OCI-LY7 (cell line): ENCODE measurements at regions not wholly inside any gene's neighbourhood (a gene's known extent, or its start where the extent isn't known, plus 50 kb on each side); places are given as distances from the start of the nearest gene placed in this dataset.

Experiments used
- BruUV-seq: library from RNA; stranded (reverse); fragments of 400-500 nt; replicated peaks from 2 replicates; lab custom pipeline; 2021; lab: Mats Ljungman, UMichigan
- CTCF ChIA-PET: fragments of 300-600 bp; sonication (Branson Sonifier 250); formaldehyde crosslinking; loops from one replicate; lab custom pipeline; 2022; ENCODE audit warnings: antibody characterized with exemption; ENCODE audit not compliant: unreplicated experiment; lab: Charles Lee
- POLR2A ChIA-PET: fragments of 300-600 bp; sonication (Branson Sonifier 250); formaldehyde crosslinking; loops from one replicate; lab custom pipeline; 2022; ENCODE audit warnings: antibody characterized with exemption; lab: Charles Lee
- DNase-seq: peaks from one replicate; pipeline ENCODE4 v3.0.0-alpha.2; 2015; ENCODE audit warnings: low spot score
- H2AFZ ChIP-seq: fragments of 200-600 bp; sonication (generic), shearing (Covaris generic); 2 replicates; pipeline ENCODE4 v1.6.1; 2014; ENCODE audit warnings: mild to moderate bottlenecking, antibody characterized with exemption, low read length, moderate library complexity
- H3K27ac ChIP-seq: fragments of 200-600 bp; sonication (generic); 2 replicates; pipeline ENCODE4 v1.5.1; 2014; ENCODE audit warnings: mixed run types, low read depth, mild to moderate bottlenecking, moderate library complexity, low read length, inconsistent platforms; ENCODE audit not compliant: poor library complexity, severe bottlenecking
- H3K36me3 ChIP-seq: fragments of 200-600 bp; sonication (generic); 2 replicates; pipeline ENCODE4 v1.6.1; 2014; ENCODE audit warnings: mild to moderate bottlenecking, antibody characterized with exemption, low read length, moderate library complexity, mixed read lengths; ENCODE audit not compliant: insufficient read depth
- H3K4me1 ChIP-seq: fragments of 200-600 bp; sonication (generic); 2 replicates; pipeline ENCODE4 v1.5.1; 2014; ENCODE audit warnings: mild to moderate bottlenecking, low read length; ENCODE audit not compliant: insufficient read depth, poor library complexity, severe bottlenecking
- H3K4me2 ChIP-seq: fragments of 200-600 bp; sonication (generic); 2 replicates; pipeline ENCODE4 v1.6.1; 2014; ENCODE audit warnings: mild to moderate bottlenecking, low read length
- H3K4me3 ChIP-seq: fragments of 200-600 bp; sonication (generic); 2 replicates; pipeline ENCODE4 v1.5.1; 2014; ENCODE audit warnings: mild to moderate bottlenecking, low read depth, low read length; ENCODE audit not compliant: poor library complexity, severe bottlenecking
- H3K79me2 ChIP-seq: fragments of 200-600 bp; sonication (generic); 2 replicates; pipeline ENCODE4 v1.6.1; 2016; ENCODE audit warnings: low read depth, mild to moderate bottlenecking, low read length, moderate library complexity, mixed read lengths; ENCODE audit not compliant: insufficient read depth
- H3K9me2 ChIP-seq: fragments of 200-600 bp; sonication (generic); 2 replicates; pipeline ENCODE4 v1.6.1; 2016; ENCODE audit warnings: mild to moderate bottlenecking, low read length, mixed read lengths; ENCODE audit not compliant: insufficient read depth
- H3K9me3 ChIP-seq: fragments of 200-600 bp; sonication (generic); 2 replicates; pipeline ENCODE4 v1.6.1; 2014; ENCODE audit warnings: mild to moderate bottlenecking, mixed run types, low read length, mixed read lengths
- H4K20me1 ChIP-seq: fragments of 200-600 bp; sonication (generic); 2 replicates; pipeline ENCODE4 v1.6.1; 2014; ENCODE audit warnings: mild to moderate bottlenecking, antibody characterized with exemption, low read length, moderate library complexity, mixed read lengths; ENCODE audit not compliant: insufficient read depth
- CTCF ChIP-seq: fragments of 200-600 bp; sonication (generic); conservative IDR thresholded peaks from 2 replicates; pipeline ENCODE4 v1.5.1; 2014; ENCODE audit warnings: mild to moderate bottlenecking, antibody characterized with exemption, low read length, moderate library complexity, mixed read lengths
- EZH2phosphoT487 ChIP-seq: fragments of 200-600 bp; sonication (generic); IDR thresholded peaks from 2 replicates; pipeline ENCODE4 v1.6.1; 2018; ENCODE audit warnings: low read depth, borderline replicate concordance, mild to moderate bottlenecking, mixed run types, antibody characterized with exemption, low read length, moderate library complexity, mixed read lengths
- intact Hi-C: fragments of 100-400 bp; cut with micrococcal nuclease; formaldehyde crosslinking; loops from one replicate; pipeline ENCODE4 v1.10.0; 2022; ENCODE audit not compliant: unreplicated experiment

GRCh38 chr12:30021051-30021833, 237.5 kb upstream of the TMTC1 start:
- no TSS peak for BruUV-seq
- H4K20me1 ChIP-seq = no peaks in the 10 kb centered on the region
- intact Hi-C loops = no loop called here

GRCh38 chr12:30019366-30020140, 235.8 kb upstream of the TMTC1 start:
- intact Hi-C loops = no loop called here
- CTCF ChIA-PET = no interaction called here
- POLR2A ChIA-PET = no interaction called here

More at GRCh38 chr12:30021051-30021833, 237.5 kb upstream of the TMTC1 start:
- H2AFZ ChIP-seq = no peak overlapping the region
- H3K4me3 ChIP-seq = no peak overlapping the region
- H3K4me2 ChIP-seq = no peak overlapping the region
- no peaks in the 10 kb centered on the region for H3K36me3 ChIP-seq
- no peaks in the 10 kb centered on the region for H3K9me2 ChIP-seq
- no peak for DNase-seq
- ChIA-PET CTCF (no interaction called here), POLR2A (no interaction called here)
- H3K27ac ChIP-seq = no peak overlapping the region
- H3K79me2 ChIP-seq = no peaks in the 10 kb centered on the region
- H3K4me1 ChIP-seq = no peaks in the 10 kb centered on the region
- no peaks in the 10 kb centered on the region for H3K9me3 ChIP-seq
- TF ChIP-seq EZH2phosphoT487 = no peak
- TF ChIP-seq CTCF = no peak

More at GRCh38 chr12:30019366-30020140, 235.8 kb upstream of the TMTC1 start:
- Histone ChIP-seq H2AFZ (no peak overlapping the region), H3K79me2 (no peaks in the 10 kb centered on the region), H3K4me1 (no peaks in the 10 kb centered on the region), H3K9me3 (no peaks in the 10 kb centered on the region), H3K9me2 (no peaks in the 10 kb centered on the region), H3K27ac (no peak overlapping the region), H3K36me3 (no peaks in the 10 kb centered on the region), H3K4me2 (no peak overlapping the region), H4K20me1 (no peaks in the 10 kb centered on the region), H3K4me3 (no peak overlapping the region)
- no peak for TF ChIP-seq CTCF
- TF ChIP-seq EZH2phosphoT487 = no peak
- BruUV-seq = no TSS peak
- DNase-seq = no peak
